SK-N-SH (cell line): ENCODE measurements at regions not wholly inside any gene's neighbourhood (a gene's known extent, or its start where the extent isn't known, plus 50 kb on each side); places are given as distances from the start of the nearest gene placed in this dataset.

Source experiments
- CTCF ChIA-PET: fragments of 300-600, 350-600 bp; formaldehyde crosslinking; extraction: SDS; loops from one replicate; lab custom pipeline; 2021; lab: Yijun Ruan, JAX
- POLR2A ChIA-PET: fragments of 350-600 bp; sonication (Branson Sonifier 250); formaldehyde crosslinking; extraction: SDS; loops from one replicate; lab custom pipeline; 2020; ENCODE audit warnings: antibody characterized with exemption, inconsistent platforms; lab: Yijun Ruan, JAX
- DNase-seq: peaks from one replicate; pipeline ENCODE4 v3.0.0; 2012
- H2AFZ ChIP-seq: fragments of 200-600 bp; sonication (generic); 2 replicates; pipeline ENCODE4 v1.8.1; 2016; ENCODE audit warnings: antibody characterized with exemption, mild to moderate bottlenecking, low read depth
- H3F3A ChIP-seq: fragments of 200-600 bp; sonication (generic); replicated peaks from 2 replicates; pipeline ENCODE3; 2016; ENCODE audit warnings: antibody characterized with exemption, mild to moderate bottlenecking; ENCODE audit not compliant: insufficient read depth
- H3K27ac ChIP-seq, 2 experiments: fragments of 200-500 bp in 1 of 2; fragments of 200-600 bp in 1 of 2; sonication (Bioruptor generic) in 1 of 2; sonication (generic), shearing (Covaris generic) in 1 of 2; 2 replicates each; pipeline versions ENCODE4 v1.5.1 to v1.6.1; 2014 to 2016; ENCODE audit warnings: low read depth in 2 of 2, inconsistent platforms in 1 of 2, low read length in 1 of 2, mild to moderate bottlenecking in 1 of 2, mixed read lengths in 1 of 2
- H3K27me3 ChIP-seq: fragments of 200-600 bp; sonication (generic), shearing (Covaris generic); 2 replicates; pipeline ENCODE4 v1.6.1; 2016; ENCODE audit warnings: mixed run types; ENCODE audit not compliant: insufficient read depth
- H3K36me3 ChIP-seq, 2 experiments: fragments of 200-500 bp in 1 of 2; fragments of 200-600 bp in 1 of 2; sonication (Bioruptor generic) in 1 of 2; sonication (generic) in 1 of 2; replicated peaks in 1 of 2; 2 replicates each; pipeline versions ENCODE3 to v1.5.1; 2014 to 2016; ENCODE audit warnings: low read length in 1 of 2, mild to moderate bottlenecking in 1 of 2; ENCODE audit not compliant: insufficient read depth in 2 of 2, control insufficient read depth in 1 of 2
- H3K4me1 ChIP-seq, 2 experiments: fragments of 200-500 bp in 1 of 2; fragments of 200-600 bp in 1 of 2; sonication (Bioruptor generic) in 1 of 2; sonication (generic), shearing (Covaris generic) in 1 of 2; 2 replicates each; pipeline versions ENCODE4 v1.5.1 to v1.6.1; 2014 to 2016; ENCODE audit warnings: low read depth in 1 of 2, low read length in 1 of 2, mixed run types in 1 of 2; ENCODE audit not compliant: insufficient read depth in 2 of 2, control insufficient read depth in 1 of 2
- H3K4me2 ChIP-seq: fragments of 200-600 bp; sonication (generic), shearing (Covaris generic); 2 replicates; pipeline ENCODE4 v1.6.1; 2017; ENCODE audit warnings: mixed run types
- H3K4me3 ChIP-seq, 2 experiments: fragments of 200-500 bp in 1 of 2; fragments of 200-600 bp in 1 of 2; sonication (Bioruptor generic) in 1 of 2; sonication (generic), shearing (Covaris generic) in 1 of 2; 2 replicates each; pipeline versions ENCODE4 v1.5.1 to v1.8.1; 2014 to 2016; ENCODE audit warnings: low read depth in 2 of 2, inconsistent platforms in 1 of 2, low read length in 1 of 2, mild to moderate bottlenecking in 1 of 2, mixed read lengths in 1 of 2, moderate library complexity in 1 of 2
- H3K79me2 ChIP-seq: fragments of 200-600 bp; sonication (generic); 2 replicates; pipeline ENCODE4 v1.8.1; 2017; ENCODE audit warnings: mild to moderate bottlenecking; ENCODE audit not compliant: insufficient read depth
- H3K9ac ChIP-seq: fragments of 200-600 bp; sonication (generic); 2 replicates; pipeline ENCODE4 v1.6.1; 2017; ENCODE audit warnings: mixed run types
- H3K9me2 ChIP-seq: fragments of 200-600 bp; sonication (generic); 2 replicates; pipeline ENCODE4 v1.6.1; 2017; ENCODE audit warnings: mixed run types
- H3K9me3 ChIP-seq: fragments of 200-600 bp; sonication (generic); 2 replicates; pipeline ENCODE4 v1.6.1; 2017; ENCODE audit warnings: mixed run types, mild to moderate bottlenecking, moderate library complexity
- H4K20me1 ChIP-seq: fragments of 200-600 bp; sonication (generic); 2 replicates; pipeline ENCODE4 v1.6.1; 2017; ENCODE audit warnings: mild to moderate bottlenecking, mixed run types; ENCODE audit not compliant: insufficient read depth
- EP300 ChIP-seq, 2 experiments: IDR thresholded peaks; 2 replicates each; pipeline versions ENCODE4 v1.4.0 to v1.6.1; 2012; ENCODE audit warnings: borderline replicate concordance in 1 of 2, low read depth in 1 of 2, low read length in 1 of 2
- FOXM1 ChIP-seq: IDR thresholded peaks from 2 replicates; pipeline ENCODE4 v1.4.0; 2012; ENCODE audit warnings: low read depth, mild to moderate bottlenecking
- GATA2 ChIP-seq: sonication (generic); formaldehyde crosslinking; IDR thresholded peaks from 2 replicates; pipeline ENCODE4 v1.5.0; 2020; ENCODE audit warnings: mild to moderate bottlenecking, missing genetic modification reagents
- MEF2A ChIP-seq: IDR thresholded peaks from 2 replicates; pipeline ENCODE4 v1.4.0; 2012; ENCODE audit warnings: low read depth, borderline replicate concordance
- NFIC ChIP-seq: IDR thresholded peaks from 2 replicates; pipeline ENCODE4 v1.4.0; 2012; ENCODE audit warnings: borderline replicate concordance
- NRF1 ChIP-seq: IDR thresholded peaks from 2 replicates; pipeline ENCODE4 v1.6.1; 2012; ENCODE audit warnings: low read depth, mild to moderate bottlenecking, low read length
- RFX5 ChIP-seq: IDR thresholded peaks from 2 replicates; pipeline ENCODE4 v1.6.1; 2012; ENCODE audit warnings: mild to moderate bottlenecking, improper control_type of control experiment, low read length
- RXRA ChIP-seq: IDR thresholded peaks from 2 replicates; pipeline ENCODE4 v1.4.0; 2012; ENCODE audit warnings: low read depth, mild to moderate bottlenecking, borderline replicate concordance
- SMC3 ChIP-seq: IDR thresholded peaks from 2 replicates; pipeline ENCODE4 v1.6.1; 2012; ENCODE audit warnings: low read depth, low read length, improper control_type of control experiment
- TAF1 ChIP-seq: IDR thresholded peaks from 2 replicates; pipeline ENCODE4 v1.6.1; 2012; ENCODE audit warnings: low read depth, mild to moderate bottlenecking, low read length, moderate library complexity, borderline replicate concordance
- TEAD4 ChIP-seq: IDR thresholded peaks from 2 replicates; pipeline ENCODE4 v1.4.0; 2012; ENCODE audit warnings: mild to moderate bottlenecking, borderline replicate concordance; ENCODE audit not compliant: insufficient read depth
- WGBS: methylation state at CpG from one replicate; pipeline ENCODE4 v1.1.6; 2017; ENCODE audit warnings: low lambda C conversion rate; 5-methylcytosine and 5-hydroxymethylcytosine counted together
- TF ChIP-seq, protein P1 (sequence below): IDR thresholded peaks from 2 replicates; pipeline ENCODE4 v1.6.1; 2012; ENCODE audit warnings: mild to moderate bottlenecking, low read depth, low read length, moderate library complexity
- TF ChIP-seq, protein P2 (sequence below): IDR thresholded peaks from 2 replicates; pipeline ENCODE4 v1.4.0; 2012; ENCODE audit warnings: low read depth, borderline replicate concordance
- TF ChIP-seq, protein P3 (sequence below): fragments of 200-600 bp; sonication (generic); IDR thresholded peaks from 2 replicates; pipeline ENCODE4 v1.6.1; 2017; ENCODE audit warnings: antibody characterized with exemption, mild to moderate bottlenecking, moderate library complexity
- TF ChIP-seq, protein P4 (sequence below): fragments of 150-350 bp; IDR thresholded peaks from 2 replicates; pipeline ENCODE4 v1.6.1; 2016; ENCODE audit warnings: mild to moderate bottlenecking, low read depth, low read length

DNA sequence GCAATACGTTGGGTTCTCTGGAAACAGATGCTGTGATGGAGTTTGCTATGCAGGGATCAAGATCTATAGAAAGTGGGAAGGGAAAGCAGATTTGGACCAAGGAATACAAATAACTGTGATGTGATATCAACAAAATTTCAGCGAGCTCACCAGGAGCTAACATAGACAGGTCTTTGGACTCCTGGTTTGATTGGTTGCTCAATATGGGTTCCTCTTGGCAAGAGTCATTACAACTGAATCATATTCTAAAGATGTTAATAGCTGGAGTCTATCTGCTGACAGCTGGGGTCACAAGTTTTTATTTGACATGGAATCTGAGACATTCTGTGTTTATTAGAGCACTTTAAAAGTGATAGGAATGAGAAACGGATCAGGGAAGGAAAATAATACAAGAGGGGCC lies 637.6 kb upstream of the GNPDA2 start (continued):
- no peak for TF ChIP-seq RFX5
- no peak for TF ChIP-seq TEAD4
- TF ChIP-seq, protein P1, sequence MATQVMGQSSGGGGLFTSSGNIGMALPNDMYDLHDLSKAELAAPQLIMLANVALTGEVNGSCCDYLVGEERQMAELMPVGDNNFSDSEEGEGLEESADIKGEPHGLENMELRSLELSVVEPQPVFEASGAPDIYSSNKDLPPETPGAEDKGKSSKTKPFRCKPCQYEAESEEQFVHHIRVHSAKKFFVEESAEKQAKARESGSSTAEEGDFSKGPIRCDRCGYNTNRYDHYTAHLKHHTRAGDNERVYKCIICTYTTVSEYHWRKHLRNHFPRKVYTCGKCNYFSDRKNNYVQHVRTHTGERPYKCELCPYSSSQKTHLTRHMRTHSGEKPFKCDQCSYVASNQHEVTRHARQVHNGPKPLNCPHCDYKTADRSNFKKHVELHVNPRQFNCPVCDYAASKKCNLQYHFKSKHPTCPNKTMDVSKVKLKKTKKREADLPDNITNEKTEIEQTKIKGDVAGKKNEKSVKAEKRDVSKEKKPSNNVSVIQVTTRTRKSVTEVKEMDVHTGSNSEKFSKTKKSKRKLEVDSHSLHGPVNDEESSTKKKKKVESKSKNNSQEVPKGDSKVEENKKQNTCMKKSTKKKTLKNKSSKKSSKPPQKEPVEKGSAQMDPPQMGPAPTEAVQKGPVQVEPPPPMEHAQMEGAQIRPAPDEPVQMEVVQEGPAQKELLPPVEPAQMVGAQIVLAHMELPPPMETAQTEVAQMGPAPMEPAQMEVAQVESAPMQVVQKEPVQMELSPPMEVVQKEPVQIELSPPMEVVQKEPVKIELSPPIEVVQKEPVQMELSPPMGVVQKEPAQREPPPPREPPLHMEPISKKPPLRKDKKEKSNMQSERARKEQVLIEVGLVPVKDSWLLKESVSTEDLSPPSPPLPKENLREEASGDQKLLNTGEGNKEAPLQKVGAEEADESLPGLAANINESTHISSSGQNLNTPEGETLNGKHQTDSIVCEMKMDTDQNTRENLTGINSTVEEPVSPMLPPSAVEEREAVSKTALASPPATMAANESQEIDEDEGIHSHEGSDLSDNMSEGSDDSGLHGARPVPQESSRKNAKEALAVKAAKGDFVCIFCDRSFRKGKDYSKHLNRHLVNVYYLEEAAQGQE = no peak
- TF ChIP-seq EP300 (IDR thresholded peaks at IDR 0.05; ENCODE audit: borderline replicate concordance in 1 of 2, low read depth in 1 of 2, low read length in 1 of 2) = no peak
- no peak for TF ChIP-seq FOXM1
- TF ChIP-seq, protein P2, sequence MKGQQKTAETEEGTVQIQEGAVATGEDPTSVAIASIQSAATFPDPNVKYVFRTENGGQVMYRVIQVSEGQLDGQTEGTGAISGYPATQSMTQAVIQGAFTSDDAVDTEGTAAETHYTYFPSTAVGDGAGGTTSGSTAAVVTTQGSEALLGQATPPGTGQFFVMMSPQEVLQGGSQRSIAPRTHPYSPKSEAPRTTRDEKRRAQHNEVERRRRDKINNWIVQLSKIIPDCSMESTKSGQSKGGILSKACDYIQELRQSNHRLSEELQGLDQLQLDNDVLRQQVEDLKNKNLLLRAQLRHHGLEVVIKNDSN = no peak

DNA sequence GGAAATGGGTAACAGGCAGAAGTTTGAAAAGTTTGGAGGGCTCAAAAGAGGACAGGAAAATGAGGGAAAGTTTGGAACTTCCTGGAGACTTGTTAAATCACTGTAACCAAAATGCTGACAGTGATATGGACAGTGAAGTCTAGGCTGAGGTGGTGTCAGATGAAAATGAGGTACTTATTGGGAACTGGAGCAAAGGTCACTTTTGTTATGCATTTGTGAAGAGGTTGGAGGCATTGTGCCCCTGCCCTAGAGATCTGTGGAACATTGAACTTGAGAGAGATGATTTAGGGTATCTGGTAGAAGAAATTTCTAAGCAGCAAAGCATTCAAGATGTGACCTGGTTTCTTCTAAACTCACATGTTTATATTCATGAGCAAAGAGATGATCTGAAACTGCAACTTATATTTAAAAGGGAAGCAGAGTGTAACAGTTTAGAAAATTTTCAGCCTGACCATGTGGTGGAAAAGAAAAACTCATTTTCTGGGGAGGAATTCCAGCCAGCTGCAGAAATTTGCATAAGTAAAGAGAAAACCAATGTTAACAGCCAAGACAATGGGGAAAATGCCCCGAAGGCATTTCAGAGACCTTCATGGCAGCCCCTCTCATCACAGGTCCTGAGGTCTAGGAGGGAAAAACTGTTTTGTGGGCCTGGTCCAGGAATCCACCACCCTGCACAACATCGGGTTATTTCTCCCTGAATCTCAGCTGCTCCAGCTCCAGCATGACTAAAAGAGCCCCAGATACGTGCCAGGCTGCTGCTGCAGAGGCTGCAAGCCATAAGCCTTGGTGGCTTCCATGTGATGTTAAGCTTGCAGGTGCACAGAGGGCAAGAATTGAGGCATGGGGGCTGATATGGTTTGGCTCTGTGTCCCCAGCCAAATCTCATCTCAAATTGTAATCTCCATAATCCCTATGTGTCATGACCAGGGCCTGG lies 632.5 kb upstream of the GNPDA2 start:
- ChIA-PET CTCF (no interaction called here), POLR2A (no interaction called here)
- no peaks in the 10 kb centered on the region for H3K4me1 ChIP-seq
- H3K4me3 ChIP-seq = no peak overlapping the region
- no peaks in the 10 kb centered on the region for H3K9me2 ChIP-seq
- no peak for DNase-seq
- WGBS = 9% methylated on average over 2 of the region's 3 CpGs
- H3K9me3 ChIP-seq = no peaks in the 10 kb centered on the region
- no peaks in the 10 kb centered on the region for H3K79me2 ChIP-seq
- H3K27ac ChIP-seq = no peak overlapping the region
- H2AFZ ChIP-seq = no peak overlapping the region
- H3K36me3 ChIP-seq = no peaks in the 10 kb centered on the region
- H3K9ac ChIP-seq = no peak overlapping the region
- H4K20me1 ChIP-seq = no peaks in the 10 kb centered on the region
- H3K4me2 ChIP-seq = no peak overlapping the region
- H3K27me3 ChIP-seq = no peaks in the 10 kb centered on the region
- H3F3A ChIP-seq = no peaks in the 10 kb centered on the region
- TF ChIP-seq RFX5 (no peak), NFIC (no peak), MEF2A (no peak), NRF1 (no peak), SMC3 (no peak), RXRA (no peak), TAF1 (no peak), GATA2 (CRISPR knock-in tag) (no peak)
- TF ChIP-seq, protein P3, sequence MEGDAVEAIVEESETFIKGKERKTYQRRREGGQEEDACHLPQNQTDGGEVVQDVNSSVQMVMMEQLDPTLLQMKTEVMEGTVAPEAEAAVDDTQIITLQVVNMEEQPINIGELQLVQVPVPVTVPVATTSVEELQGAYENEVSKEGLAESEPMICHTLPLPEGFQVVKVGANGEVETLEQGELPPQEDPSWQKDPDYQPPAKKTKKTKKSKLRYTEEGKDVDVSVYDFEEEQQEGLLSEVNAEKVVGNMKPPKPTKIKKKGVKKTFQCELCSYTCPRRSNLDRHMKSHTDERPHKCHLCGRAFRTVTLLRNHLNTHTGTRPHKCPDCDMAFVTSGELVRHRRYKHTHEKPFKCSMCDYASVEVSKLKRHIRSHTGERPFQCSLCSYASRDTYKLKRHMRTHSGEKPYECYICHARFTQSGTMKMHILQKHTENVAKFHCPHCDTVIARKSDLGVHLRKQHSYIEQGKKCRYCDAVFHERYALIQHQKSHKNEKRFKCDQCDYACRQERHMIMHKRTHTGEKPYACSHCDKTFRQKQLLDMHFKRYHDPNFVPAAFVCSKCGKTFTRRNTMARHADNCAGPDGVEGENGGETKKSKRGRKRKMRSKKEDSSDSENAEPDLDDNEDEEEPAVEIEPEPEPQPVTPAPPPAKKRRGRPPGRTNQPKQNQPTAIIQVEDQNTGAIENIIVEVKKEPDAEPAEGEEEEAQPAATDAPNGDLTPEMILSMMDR = no peak
- TF ChIP-seq, protein P4, sequence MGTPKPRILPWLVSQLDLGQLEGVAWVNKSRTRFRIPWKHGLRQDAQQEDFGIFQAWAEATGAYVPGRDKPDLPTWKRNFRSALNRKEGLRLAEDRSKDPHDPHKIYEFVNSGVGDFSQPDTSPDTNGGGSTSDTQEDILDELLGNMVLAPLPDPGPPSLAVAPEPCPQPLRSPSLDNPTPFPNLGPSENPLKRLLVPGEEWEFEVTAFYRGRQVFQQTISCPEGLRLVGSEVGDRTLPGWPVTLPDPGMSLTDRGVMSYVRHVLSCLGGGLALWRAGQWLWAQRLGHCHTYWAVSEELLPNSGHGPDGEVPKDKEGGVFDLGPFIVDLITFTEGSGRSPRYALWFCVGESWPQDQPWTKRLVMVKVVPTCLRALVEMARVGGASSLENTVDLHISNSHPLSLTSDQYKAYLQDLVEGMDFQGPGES = no peak
- TF ChIP-seq, protein P1 = no peak
- TF ChIP-seq, protein P2 = no peak
